A549 (cell line): ENCODE measurements at regions not wholly inside any gene's neighbourhood (a gene's known extent, or its start where the extent isn't known, plus 50 kb on each side); places are given as distances from the start of the nearest gene placed in this dataset.

Source experiments
- BHLHE40 ChIP-seq: IDR thresholded peaks from 2 replicates; pipeline ENCODE4 v1.6.1; 2012; ENCODE audit warnings: low read depth, low read length, inconsistent platforms
- CEBPB ChIP-seq, 2 experiments: fragments of >200 bp in 1 of 2; sonication (Bioruptor Twin) in 1 of 2; formaldehyde crosslinking in 1 of 2; IDR thresholded peaks; 2 replicates each; pipeline ENCODE4 v1.6.1; 2012 to 2016
- CHD2 ChIP-seq: fragments of 150-350 bp; IDR thresholded peaks from 2 replicates; pipeline ENCODE4 v1.6.1; 2014; ENCODE audit warnings: low read length; ENCODE audit not compliant: partially characterized antibody
- JUN ChIP-seq, 2 experiments: fragments of >200 bp; sonication (Bioruptor Twin); formaldehyde crosslinking; IDR thresholded peaks; 2 replicates in 1 of 2; 3 replicates in 1 of 2; pipeline ENCODE4 v1.6.1; 2016 to 2017
- POLR2A ChIP-seq: IDR thresholded peaks from 2 replicates; pipeline ENCODE4 v1.6.1; 2012; ENCODE audit warnings: mild to moderate bottlenecking, low read length
- POLR2AphosphoS2 ChIP-seq: conservative IDR thresholded peaks from 2 replicates; pipeline ENCODE4 v1.6.1; 2012; ENCODE audit warnings: low read length, improper control_type of control experiment, inconsistent platforms
- SMC3 ChIP-seq: fragments of >200 bp; sonication (Bioruptor Twin); formaldehyde crosslinking; IDR thresholded peaks from 3 replicates; pipeline ENCODE4 v1.6.1; 2018; ENCODE audit warnings: inconsistent platforms
- ZNF302 ChIP-seq: fragments of 250-450 bp; sonication (Bioruptor Pico); IDR thresholded peaks from 2 replicates; pipeline ENCODE4 v1.9.0; 2021; ENCODE audit warnings: inconsistent platforms, mild to moderate bottlenecking, moderate library complexity
- TF ChIP-seq, protein P1 (sequence below): fragments of >200 bp; sonication (Bioruptor Twin); formaldehyde crosslinking; IDR thresholded peaks from 3 replicates; pipeline ENCODE4 v1.5.1; 2016

- TF ChIP-seq CEBPB (IDR thresholded peaks at IDR 0.05) (no peak), ZNF302 (no peak), POLR2AphosphoS2 (no peak), CHD2 (no peak), POLR2A (no peak), JUN (IDR thresholded peaks at IDR 0.05) (no peak), SMC3 (no peak), BHLHE40 (no peak)
- TF ChIP-seq, protein P1, sequence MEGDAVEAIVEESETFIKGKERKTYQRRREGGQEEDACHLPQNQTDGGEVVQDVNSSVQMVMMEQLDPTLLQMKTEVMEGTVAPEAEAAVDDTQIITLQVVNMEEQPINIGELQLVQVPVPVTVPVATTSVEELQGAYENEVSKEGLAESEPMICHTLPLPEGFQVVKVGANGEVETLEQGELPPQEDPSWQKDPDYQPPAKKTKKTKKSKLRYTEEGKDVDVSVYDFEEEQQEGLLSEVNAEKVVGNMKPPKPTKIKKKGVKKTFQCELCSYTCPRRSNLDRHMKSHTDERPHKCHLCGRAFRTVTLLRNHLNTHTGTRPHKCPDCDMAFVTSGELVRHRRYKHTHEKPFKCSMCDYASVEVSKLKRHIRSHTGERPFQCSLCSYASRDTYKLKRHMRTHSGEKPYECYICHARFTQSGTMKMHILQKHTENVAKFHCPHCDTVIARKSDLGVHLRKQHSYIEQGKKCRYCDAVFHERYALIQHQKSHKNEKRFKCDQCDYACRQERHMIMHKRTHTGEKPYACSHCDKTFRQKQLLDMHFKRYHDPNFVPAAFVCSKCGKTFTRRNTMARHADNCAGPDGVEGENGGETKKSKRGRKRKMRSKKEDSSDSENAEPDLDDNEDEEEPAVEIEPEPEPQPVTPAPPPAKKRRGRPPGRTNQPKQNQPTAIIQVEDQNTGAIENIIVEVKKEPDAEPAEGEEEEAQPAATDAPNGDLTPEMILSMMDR, result no peak
Measured at GRCh38 chr1:232515706-232516105, 114.2 kb downstream of the SIPA1L2 start.
